Fibroblast of lung (primary cell): ENCODE measurements at regions not wholly inside any gene's neighbourhood (a gene's known extent, or its start where the extent isn't known, plus 50 kb on each side); places are given as distances from the start of the nearest gene placed in this dataset.

Source experiments
- CTCF ChIP-seq, 2 donors: IDR thresholded peaks in 1 of 2; conservative IDR thresholded peaks in 1 of 2; 1 replicate in 1 of 2; 2 replicates in 1 of 2; pipeline ENCODE4 v1.5.1; 2011 to 2012; ENCODE audit warnings: low read length in 2 of 2, control low read depth in 1 of 2, inconsistent platforms in 1 of 2, low read depth in 1 of 2, mild to moderate bottlenecking in 1 of 2
- EZH2 ChIP-seq: IDR thresholded peaks from 2 replicates; pipeline ENCODE4 v1.5.1; 2012; ENCODE audit warnings: low read length, control low read depth, mild to moderate bottlenecking; ENCODE audit errors: missing control alignments

- no peak for TF ChIP-seq CTCF (conservative IDR thresholded peaks at IDR 0.05 in 1 of 2, IDR thresholded peaks at IDR 0.05 in 1 of 2; ENCODE audit: low read depth in 1 of 2, low read length in 2 of 2)
- no peak for TF ChIP-seq EZH2
Measured at GRCh38 chr1:244211559-244211944, 160.5 kb downstream of the ZBTB18 start.
